HG02852 (cell line): ENCODE measurements at regions not wholly inside any gene's neighbourhood (a gene's known extent, or its start where the extent isn't known, plus 50 kb on each side); places are given as distances from the start of the nearest gene placed in this dataset.

Experiments
- ATAC-seq: cut with Tn5 transposase; IDR thresholded peaks from one replicate; pipeline ENCODE4 v1.9.1; 2021; ENCODE audit warnings: mild to moderate bottlenecking, moderate library complexity; ENCODE audit not compliant: unreplicated experiment

GRCh38 chr15:31802761-31803160 lies 227.6 kb upstream of the CHRNA7 start:
- no peak for ATAC-seq

DNA sequence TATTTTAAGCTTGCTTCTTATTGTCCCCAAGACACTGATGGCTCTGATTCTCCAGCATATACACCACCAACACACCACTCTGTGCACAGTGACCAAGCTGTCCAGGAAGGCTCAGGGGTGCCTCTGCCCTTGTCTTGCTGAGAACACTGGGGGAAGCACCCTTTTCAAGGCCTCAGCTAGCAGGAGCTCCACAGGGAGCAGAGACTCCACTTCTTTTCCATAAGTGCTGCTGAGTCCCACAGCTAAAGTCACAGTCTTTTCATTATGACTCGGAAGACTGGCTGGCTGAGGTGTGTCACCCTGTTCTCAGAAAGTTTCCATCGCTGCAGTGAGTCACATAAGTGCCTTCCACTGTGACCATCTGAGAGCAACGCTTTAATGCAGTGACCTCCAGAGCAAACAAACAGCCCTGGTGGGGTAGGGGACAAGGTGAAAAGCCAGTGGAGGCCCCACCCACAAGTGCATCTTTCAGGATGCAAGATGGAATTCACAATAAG lies 226.9 kb upstream of the CHRNA7 start:
- no peak for ATAC-seq

- no peak for ATAC-seq
These were observed 225.1 kb upstream of the CHRNA7 start for GRCh38 chr15:31805090-31805662.

DNA sequence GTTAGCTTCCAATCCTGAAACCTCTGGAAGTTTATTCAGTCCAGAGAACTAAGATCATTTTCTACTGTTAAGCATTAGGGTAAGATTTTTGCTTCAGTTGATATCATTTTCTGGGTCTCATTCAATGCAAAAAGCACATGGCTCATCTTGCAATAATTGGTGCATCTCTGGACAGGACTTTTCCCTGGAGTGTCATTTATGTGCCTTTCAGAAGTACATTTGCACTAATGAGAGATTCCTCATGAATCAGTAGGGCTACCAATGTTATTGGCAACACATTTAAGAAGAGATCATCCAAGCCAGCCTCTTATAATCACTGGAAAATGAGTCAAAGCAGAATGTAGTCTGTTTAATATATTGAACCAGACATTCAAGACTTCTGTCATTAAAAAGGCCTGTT lies 224.2 kb upstream of the CHRNA7 start:
- ATAC-seq: no peak

- ATAC-seq: no peak
These were observed 218.7 kb upstream of the CHRNA7 start for GRCh38 chr15:31811641-31812040.

- ATAC-seq: no peak
These were observed 216.2 kb upstream of the CHRNA7 start for GRCh38 chr15:31814082-31814481.

DNA sequence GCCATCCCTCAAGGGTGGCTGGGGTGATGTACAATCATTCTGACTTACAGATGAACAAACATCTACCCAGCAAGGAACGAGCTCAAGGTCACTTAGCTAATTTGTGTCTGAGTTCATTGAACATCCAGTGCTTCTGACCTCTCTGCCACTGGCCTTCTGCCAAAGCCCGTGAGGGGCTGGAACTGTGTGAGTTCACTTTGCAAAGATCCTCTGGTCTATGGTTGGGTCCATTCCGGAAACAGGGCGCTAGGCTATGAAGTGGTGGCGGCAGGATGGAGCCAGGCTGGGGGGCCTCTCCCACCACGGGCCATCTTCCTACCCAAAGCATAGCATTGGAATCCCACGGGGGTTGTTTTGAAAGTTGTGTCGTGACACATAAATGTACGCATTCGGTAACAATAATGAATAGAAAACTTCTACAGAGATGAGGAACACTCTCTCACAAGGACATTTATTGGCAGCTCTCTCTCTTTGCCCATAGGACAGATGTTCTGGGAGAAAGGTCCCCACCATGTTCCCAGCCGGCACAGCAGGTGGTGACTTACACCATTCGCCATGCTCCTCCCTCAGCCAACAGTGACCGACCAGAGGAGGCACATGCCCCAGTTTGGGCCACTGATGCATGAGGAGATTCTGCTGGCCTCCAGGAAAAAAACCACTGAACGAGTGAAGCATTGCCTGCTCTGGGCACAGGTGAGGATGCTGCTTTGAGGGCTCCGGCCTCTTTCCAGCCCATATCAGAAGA lies 214.7 kb upstream of the CHRNA7 start:
- ATAC-seq: no peak

DNA sequence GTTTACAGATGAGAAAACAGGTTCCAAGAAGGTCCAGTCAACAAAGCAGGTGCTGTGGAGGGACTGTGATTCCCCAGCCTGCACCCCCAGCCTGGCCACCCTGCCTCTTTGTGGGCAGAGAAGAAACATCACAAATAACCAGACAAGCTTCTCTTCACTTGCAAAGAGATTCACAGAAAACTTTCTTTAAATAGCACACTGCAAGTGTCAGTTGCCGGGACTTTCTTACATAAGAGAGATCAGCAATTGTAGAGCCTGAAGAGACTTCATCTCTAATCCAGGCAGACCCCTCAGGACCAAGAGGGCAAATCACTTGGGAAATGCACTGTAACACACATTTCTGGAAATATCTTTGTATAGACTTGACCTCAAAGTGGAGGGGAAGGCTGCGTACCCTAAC lies 207.9 kb upstream of the CHRNA7 start:
- ATAC-seq: no peak

DNA sequence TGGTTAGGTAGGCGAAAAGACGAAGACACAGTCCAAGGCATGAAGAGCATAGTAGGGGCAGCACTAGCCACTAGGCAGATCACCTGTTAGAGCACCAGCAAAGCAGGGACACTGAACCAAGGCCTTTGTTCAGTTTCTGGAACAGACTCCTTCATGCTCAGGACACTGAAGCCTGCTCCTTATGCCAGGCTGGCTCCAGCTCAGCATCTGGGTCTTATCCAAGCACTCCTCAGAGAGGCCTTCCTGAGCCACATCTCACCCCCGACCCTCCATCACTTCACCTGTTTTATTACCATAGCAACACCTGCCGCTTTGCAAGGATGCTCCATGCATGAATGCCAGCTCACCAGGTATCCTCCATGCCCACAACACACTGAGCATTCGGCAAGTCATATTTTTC lies 206.3 kb upstream of the CHRNA7 start:
- no peak for ATAC-seq

- ATAC-seq: no peak
These were observed 201.7 kb upstream of the CHRNA7 start for GRCh38 chr15:31828594-31828993.

GRCh38 chr15:31830591-31830990 lies 199.7 kb upstream of the CHRNA7 start:
- ATAC-seq: no peak

GRCh38 chr15:31831596-31831995 lies 198.7 kb upstream of the CHRNA7 start:
- no peak for ATAC-seq

GRCh38 chr15:31834654-31835053 lies 195.7 kb upstream of the CHRNA7 start:
- no peak for ATAC-seq

GRCh38 chr15:31839388-31839787 lies 190.9 kb upstream of the CHRNA7 start:
- no peak for ATAC-seq

GRCh38 chr15:31840849-31841476 lies 189.4 kb upstream of the CHRNA7 start:
- no peak for ATAC-seq

GRCh38 chr15:31842532-31843195 lies 187.7 kb upstream of the CHRNA7 start:
- ATAC-seq: no peak

- ATAC-seq: no peak
These were observed 186.8 kb upstream of the CHRNA7 start for GRCh38 chr15:31843426-31844055.

GRCh38 chr15:31845791-31846190 lies 184.5 kb upstream of the CHRNA7 start:
- no peak for ATAC-seq

GRCh38 chr15:31847961-31848360 lies 182.4 kb upstream of the CHRNA7 start:
- no peak for ATAC-seq

GRCh38 chr15:31848621-31849020 lies 181.7 kb upstream of the CHRNA7 start:
- no peak for ATAC-seq
